ENCODE measurements at regions not wholly inside any gene's neighbourhood (a gene's known extent, or its start where the extent isn't known, plus 50 kb on each side); places are given as distances from the start of the nearest gene placed in this dataset.

DNA sequence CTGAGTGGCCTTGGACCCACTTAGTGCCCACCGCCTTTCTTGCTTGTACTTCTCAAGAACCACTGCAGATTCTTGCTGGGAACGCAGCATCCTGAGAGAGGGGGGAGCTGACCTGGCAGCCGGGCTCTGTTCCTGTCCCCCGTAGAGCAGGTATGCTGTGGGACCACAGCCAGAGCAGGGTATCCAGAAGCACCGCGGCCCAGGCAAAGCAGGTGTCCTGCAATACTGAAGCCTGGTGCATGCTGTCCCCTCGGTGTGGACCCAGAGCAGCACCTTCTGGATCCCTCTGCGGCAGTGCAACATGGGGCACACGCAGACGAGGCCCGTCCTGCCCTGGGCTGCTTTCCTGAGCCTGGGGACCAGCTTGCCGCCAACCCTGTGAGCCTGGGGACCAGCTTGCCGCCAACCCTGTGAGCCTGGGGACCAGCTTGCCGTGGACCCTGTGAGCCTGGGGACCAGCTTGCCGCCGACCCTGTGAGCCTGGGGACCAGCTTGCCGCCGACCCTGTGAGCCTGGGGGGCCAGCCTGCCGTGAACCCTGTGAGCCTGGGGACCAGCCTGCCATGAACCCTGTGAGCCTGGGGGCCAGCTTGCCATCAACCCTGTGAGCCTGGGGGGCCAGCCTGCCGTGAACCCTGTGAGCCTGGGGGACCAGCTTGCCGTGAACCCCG is 60.9 kb upstream of the ADGRA1 start:
- BruUV-seq (replicated peaks): no TSS peak
- Histone ChIP-seq H3K36me3 (ENCODE audit: insufficient read depth, low read length) (no peaks in the 10 kb centered on the region), H3K79me2 (ENCODE audit: insufficient read depth, low read depth, low read length) (no peaks in the 10 kb centered on the region), H2AFZ (ENCODE audit: low read length) (no peak overlapping the region), H3K4me2 (ENCODE audit: low read length) (no peak overlapping the region), H3K4me1 (ENCODE audit: insufficient read depth, low read length, poor library complexity, severe bottlenecking) (no peaks in the 10 kb centered on the region), H3K9me2 (ENCODE audit: insufficient read depth, low read length) (no peaks in the 10 kb centered on the region), H3K9me3 (ENCODE audit: low read length) (no peaks in the 10 kb centered on the region), H3K27ac (ENCODE audit: low read depth, low read length, poor library complexity, severe bottlenecking) (no peak overlapping the region), H3K4me3 (ENCODE audit: low read depth, low read length, poor library complexity, severe bottlenecking) (no peak overlapping the region), H4K20me1 (ENCODE audit: insufficient read depth, low read length) (no peaks in the 10 kb centered on the region)
- no peak for TF ChIP-seq EZH2phosphoT487 (IDR thresholded peaks at IDR 0.05; ENCODE audit: borderline replicate concordance, low read depth, low read length)
- TF ChIP-seq, protein P1, sequence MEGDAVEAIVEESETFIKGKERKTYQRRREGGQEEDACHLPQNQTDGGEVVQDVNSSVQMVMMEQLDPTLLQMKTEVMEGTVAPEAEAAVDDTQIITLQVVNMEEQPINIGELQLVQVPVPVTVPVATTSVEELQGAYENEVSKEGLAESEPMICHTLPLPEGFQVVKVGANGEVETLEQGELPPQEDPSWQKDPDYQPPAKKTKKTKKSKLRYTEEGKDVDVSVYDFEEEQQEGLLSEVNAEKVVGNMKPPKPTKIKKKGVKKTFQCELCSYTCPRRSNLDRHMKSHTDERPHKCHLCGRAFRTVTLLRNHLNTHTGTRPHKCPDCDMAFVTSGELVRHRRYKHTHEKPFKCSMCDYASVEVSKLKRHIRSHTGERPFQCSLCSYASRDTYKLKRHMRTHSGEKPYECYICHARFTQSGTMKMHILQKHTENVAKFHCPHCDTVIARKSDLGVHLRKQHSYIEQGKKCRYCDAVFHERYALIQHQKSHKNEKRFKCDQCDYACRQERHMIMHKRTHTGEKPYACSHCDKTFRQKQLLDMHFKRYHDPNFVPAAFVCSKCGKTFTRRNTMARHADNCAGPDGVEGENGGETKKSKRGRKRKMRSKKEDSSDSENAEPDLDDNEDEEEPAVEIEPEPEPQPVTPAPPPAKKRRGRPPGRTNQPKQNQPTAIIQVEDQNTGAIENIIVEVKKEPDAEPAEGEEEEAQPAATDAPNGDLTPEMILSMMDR (conservative IDR thresholded peaks at IDR 0.05; ENCODE audit: low read length): no peak
- intact Hi-C loops (cut with micrococcal nuclease; ENCODE audit: unreplicated experiment): no loop called here
- ChIA-PET CTCF (ENCODE audit: unreplicated experiment) (no interaction called here), POLR2A (no interaction called here)
- DNase-seq (ENCODE audit: low spot score): no peak

DNA sequence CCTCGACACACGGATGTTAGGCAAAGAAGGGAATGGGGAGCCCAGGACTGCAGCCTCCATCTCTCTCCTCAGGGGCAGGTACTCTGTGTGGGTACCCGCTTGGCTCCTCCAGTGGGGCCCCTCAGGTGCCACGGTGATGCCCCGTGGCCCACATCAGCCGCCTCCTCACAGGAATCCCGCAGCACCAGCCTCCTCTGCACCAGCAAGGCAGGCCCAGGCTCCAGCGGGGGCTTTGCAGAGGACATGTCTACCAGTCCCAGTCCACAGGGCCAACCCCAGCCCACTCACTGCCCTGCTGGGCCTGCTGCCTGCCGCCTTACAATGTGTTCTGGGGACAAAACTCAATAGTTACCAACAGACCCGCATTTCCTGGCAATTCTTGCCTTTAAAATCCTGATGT is 61.6 kb upstream of the ADGRA1 start:
- no peaks in the 10 kb centered on the region for H3K36me3 ChIP-seq (ENCODE audit: insufficient read depth, low read length)
- TF ChIP-seq, protein P1 (conservative IDR thresholded peaks at IDR 0.05; ENCODE audit: low read length): no peak
- TF ChIP-seq EZH2phosphoT487 (IDR thresholded peaks at IDR 0.05; ENCODE audit: borderline replicate concordance, low read depth, low read length): no peak
- H3K27ac ChIP-seq (ENCODE audit: low read depth, low read length, poor library complexity, severe bottlenecking): no peak overlapping the region
- H4K20me1 ChIP-seq (ENCODE audit: insufficient read depth, low read length): no peaks in the 10 kb centered on the region
- DNase-seq (ENCODE audit: low spot score): no peak
- no peaks in the 10 kb centered on the region for H3K9me2 ChIP-seq (ENCODE audit: insufficient read depth, low read length)
- ChIA-PET POLR2A (interaction anchor here (0.6 kb wide), 1 partner anchor 1908 kb away, joined by 3 read pairs; no protein-coding TSS in a partner anchor), CTCF (ENCODE audit: unreplicated experiment) (no interaction called here)
- no peak overlapping the region for H2AFZ ChIP-seq (ENCODE audit: low read length)
- H3K4me3 ChIP-seq (ENCODE audit: low read depth, low read length, poor library complexity, severe bottlenecking): no peak overlapping the region
- intact Hi-C loops (cut with micrococcal nuclease; ENCODE audit: unreplicated experiment): no loop called here
- no peak overlapping the region for H3K4me2 ChIP-seq (ENCODE audit: low read length)
- BruUV-seq (replicated peaks): no TSS peak
- no peaks in the 10 kb centered on the region for H3K79me2 ChIP-seq (ENCODE audit: insufficient read depth, low read depth, low read length)
- H3K9me3 ChIP-seq (ENCODE audit: low read length): no peaks in the 10 kb centered on the region
- H3K4me1 ChIP-seq (ENCODE audit: insufficient read depth, low read length, poor library complexity, severe bottlenecking): no peaks in the 10 kb centered on the region

DNA sequence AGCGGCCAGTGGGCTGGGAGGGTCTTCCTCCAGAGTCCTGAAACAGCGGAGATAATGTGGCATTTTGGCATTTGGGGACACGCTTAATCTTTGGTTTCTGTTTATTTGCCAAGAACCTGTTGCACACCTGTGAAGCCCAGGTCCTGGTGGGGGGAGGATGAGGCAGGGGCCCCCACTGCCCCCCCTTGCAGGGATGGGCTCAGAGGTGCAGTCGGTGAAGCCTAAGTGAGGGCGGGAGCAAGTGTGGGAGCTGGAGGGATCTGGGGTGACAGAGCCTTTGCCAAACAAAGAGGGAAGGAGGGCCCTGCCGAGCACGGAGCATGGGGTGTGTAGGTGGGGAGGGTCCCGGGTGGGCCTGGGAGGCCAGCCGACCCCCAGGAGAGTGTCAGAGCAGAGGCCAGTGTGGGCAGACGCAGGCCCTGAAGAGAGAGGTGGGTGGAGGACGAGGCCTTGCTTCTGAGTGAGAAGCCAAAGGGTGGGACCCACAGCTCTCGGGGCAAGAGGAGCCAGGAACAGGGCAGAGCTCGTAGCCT is 62.1 kb upstream of the ADGRA1 start:
- Histone ChIP-seq H3K4me1 (ENCODE audit: insufficient read depth, low read length, poor library complexity, severe bottlenecking) (no peaks in the 10 kb centered on the region), H3K4me2 (ENCODE audit: low read length) (no peak overlapping the region), H3K36me3 (ENCODE audit: insufficient read depth, low read length) (no peaks in the 10 kb centered on the region), H3K9me2 (ENCODE audit: insufficient read depth, low read length) (no peaks in the 10 kb centered on the region), H3K4me3 (ENCODE audit: low read depth, low read length, poor library complexity, severe bottlenecking) (no peak overlapping the region), H3K27ac (ENCODE audit: low read depth, low read length, poor library complexity, severe bottlenecking) (no peak overlapping the region), H3K79me2 (ENCODE audit: insufficient read depth, low read depth, low read length) (no peaks in the 10 kb centered on the region), H4K20me1 (ENCODE audit: insufficient read depth, low read length) (no peaks in the 10 kb centered on the region), H3K9me3 (ENCODE audit: low read length) (no peaks in the 10 kb centered on the region), H2AFZ (ENCODE audit: low read length) (no peak overlapping the region)
- no peak for DNase-seq (ENCODE audit: low spot score)
- intact Hi-C loops (cut with micrococcal nuclease; ENCODE audit: unreplicated experiment): no loop called here
- TF ChIP-seq, protein P1 (conservative IDR thresholded peaks at IDR 0.05; ENCODE audit: low read length): no peak
- TF ChIP-seq EZH2phosphoT487 (IDR thresholded peaks at IDR 0.05; ENCODE audit: borderline replicate concordance, low read depth, low read length): no peak
- no TSS peak for BruUV-seq (replicated peaks)
- POLR2A ChIA-PET: interaction anchor here (0.6 kb wide), 1 partner anchor 1908 kb away, joined by 3 read pairs; no protein-coding TSS in a partner anchor
- CTCF ChIA-PET (ENCODE audit: unreplicated experiment): no interaction called here

Measured in OCI-LY7 (cell line).